Activated naive CD8-positive, alpha-beta T cell treated with anti-CD3 and anti-CD28 coated beads for 36 hours (primary cell): ENCODE measurements at regions not wholly inside any gene's neighbourhood (a gene's known extent, or its start where the extent isn't known, plus 50 kb on each side); places are given as distances from the start of the nearest gene placed in this dataset.
"Not testable (repeated sequence)": the region's sequence is repeated elsewhere in the genome, so short reads cannot be mapped to it uniquely, and the experiment has no call there.

Source experiments
- DNase-seq: peaks from one replicate; pipeline ENCODE4 v3.0.0; 2021
- H3K27ac Mint-ChIP-seq: one replicate; pipeline ENCODE4 v1.8.0; 2022; ENCODE audit warnings: mild to moderate bottlenecking, moderate library complexity, mixed read lengths
- H3K27me3 Mint-ChIP-seq: one replicate; pipeline ENCODE4 v1.8.0; 2022; ENCODE audit warnings: mild to moderate bottlenecking, mixed read lengths
- H3K36me3 Mint-ChIP-seq: one replicate; pipeline ENCODE4 v1.8.0; 2021; ENCODE audit warnings: mild to moderate bottlenecking, mixed read lengths
- H3K4me1 Mint-ChIP-seq: one replicate; pipeline ENCODE4 v1.8.0; 2021; ENCODE audit warnings: mixed read lengths
- H3K4me3 Mint-ChIP-seq: one replicate; pipeline ENCODE4 v1.8.0; 2022; ENCODE audit warnings: mild to moderate bottlenecking, moderate library complexity, mixed read lengths
- H3K9me3 Mint-ChIP-seq: one replicate; pipeline ENCODE4 v1.8.0; 2022; ENCODE audit warnings: mixed read lengths

DNA sequence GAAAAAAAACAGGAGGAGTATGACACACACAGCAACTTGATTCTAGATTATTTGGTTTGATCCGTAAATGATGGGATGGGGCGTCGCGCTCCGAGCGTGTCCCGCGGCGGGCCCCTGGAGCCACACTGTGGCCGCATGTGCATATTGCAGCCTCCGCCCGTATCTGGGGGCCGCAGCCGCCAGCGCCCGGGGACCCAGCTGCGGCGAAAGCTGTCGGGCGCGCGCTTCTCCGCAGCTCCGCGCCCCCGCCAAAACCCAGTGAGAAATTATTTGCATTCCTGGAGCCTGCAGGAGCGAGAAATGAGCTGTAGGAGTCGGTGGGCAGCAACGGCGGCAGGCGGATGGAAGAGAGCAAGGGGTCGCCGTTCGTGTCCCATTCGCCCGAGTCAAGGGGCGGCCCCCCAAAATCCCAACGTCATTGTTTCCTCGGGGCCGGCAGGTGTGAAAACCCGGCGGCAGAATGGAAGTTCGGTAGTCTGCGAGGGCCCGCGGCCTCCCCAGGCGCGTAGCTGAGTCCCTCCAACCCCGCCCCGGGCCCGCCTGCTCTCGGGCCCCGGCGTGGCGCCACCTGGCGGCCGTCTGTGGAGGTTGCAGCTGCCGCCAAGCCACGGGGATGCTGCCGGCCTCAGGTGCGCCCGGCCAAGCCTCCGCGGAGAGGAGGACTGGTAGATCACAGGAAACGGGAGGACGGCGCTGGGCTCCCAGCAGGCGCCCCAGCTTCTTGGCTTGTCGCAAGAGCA lies 86.8 kb downstream of the FAM72B start:
- H3K36me3 Mint-ChIP-seq, H3K27me3 Mint-ChIP-seq, H3K4me1 Mint-ChIP-seq, H3K9me3 Mint-ChIP-seq, H3K27ac Mint-ChIP-seq: not testable (repeated sequence)
- DNase-seq = peak; percentile 88
- H3K4me3 Mint-ChIP-seq = peak overlapping the region; percentile 50

DNA sequence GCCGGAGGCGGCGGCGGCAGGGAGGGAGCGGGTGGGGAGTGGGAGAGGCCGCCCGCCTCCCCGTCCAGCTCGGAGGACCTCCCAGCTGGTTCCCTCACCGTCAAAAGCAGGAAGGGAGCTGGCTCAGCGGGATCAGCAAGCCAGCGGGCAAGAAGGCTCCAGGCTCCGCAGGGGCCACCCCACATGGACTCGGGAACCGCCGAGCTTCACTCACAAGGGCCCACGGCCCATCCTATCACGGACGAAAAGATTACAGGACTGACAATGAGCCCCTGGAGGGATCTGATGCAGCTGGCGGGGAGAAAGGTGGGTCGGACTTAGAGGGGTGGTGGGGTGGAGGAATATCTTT lies 86.3 kb downstream of the FAM72B start:
- H3K4me3 Mint-ChIP-seq = peak overlapping the region; percentile 48
- DNase-seq, H3K36me3 Mint-ChIP-seq, H3K9me3 Mint-ChIP-seq, H3K27me3 Mint-ChIP-seq, H3K27ac Mint-ChIP-seq, H3K4me1 Mint-ChIP-seq: not testable (repeated sequence)

DNA sequence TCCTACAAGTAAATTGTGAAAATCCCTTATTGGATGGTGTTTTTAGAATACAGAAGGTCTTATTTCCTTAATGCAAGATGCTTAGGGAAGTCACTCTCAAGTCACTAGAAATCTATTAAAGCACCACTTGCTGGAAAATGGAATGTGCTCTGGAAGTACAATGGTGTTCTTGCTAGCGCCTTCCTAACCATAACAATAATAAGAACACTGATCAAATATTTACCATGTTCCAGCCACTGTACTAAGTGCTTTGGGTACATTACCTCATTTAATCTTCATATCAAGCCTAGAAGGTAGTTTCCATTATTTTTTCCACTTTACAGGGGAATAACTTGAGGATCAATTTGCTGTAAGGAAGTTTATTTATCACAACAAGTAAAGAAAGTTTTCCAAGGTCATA lies 75.1 kb downstream of the FAM72B start:
- H3K9me3 Mint-ChIP-seq, DNase-seq, H3K4me1 Mint-ChIP-seq, H3K27ac Mint-ChIP-seq, H3K36me3 Mint-ChIP-seq, H3K27me3 Mint-ChIP-seq, H3K4me3 Mint-ChIP-seq: not testable (repeated sequence)

DNA sequence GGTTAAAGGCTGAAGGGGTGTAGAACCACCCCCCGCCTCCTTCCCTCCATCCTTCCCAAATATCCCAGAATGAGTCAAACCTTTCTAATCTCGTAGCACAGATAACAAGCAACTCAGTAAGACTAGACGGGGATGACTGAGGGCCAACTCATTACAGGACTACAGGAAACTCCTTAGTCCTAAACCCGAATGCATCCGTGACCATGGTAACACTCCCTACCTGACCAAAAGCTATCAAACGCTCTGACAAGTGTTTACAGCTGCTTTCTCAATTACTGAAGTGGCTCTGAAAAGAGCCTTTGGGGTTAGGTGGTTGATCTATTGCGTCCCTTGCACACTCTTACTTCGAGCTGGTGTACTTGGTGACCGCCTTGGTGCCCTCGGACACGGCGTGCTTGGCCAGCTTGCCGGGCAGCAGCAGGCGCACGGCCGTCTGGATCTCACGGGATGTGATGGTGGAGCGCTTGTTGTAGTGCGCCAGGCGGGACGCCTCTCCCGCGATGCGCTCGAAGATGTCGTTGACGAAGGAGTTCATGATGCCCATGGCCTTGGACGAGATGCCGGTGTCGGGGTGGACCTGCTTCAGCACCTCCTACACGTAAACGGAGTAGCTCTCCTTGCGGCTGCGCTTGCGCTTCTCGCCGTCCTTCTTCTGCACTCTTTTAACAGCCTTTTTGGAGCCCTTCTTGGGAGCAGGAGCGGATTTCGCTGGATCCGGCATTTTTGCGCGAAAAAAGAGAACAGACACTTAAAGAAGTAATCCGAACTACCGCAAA lies 67.4 kb downstream of the FAM72B start:
- DNase-seq, H3K4me3 Mint-ChIP-seq, H3K27ac Mint-ChIP-seq, H3K4me1 Mint-ChIP-seq, H3K9me3 Mint-ChIP-seq, H3K27me3 Mint-ChIP-seq, H3K36me3 Mint-ChIP-seq: not testable (repeated sequence)

DNA sequence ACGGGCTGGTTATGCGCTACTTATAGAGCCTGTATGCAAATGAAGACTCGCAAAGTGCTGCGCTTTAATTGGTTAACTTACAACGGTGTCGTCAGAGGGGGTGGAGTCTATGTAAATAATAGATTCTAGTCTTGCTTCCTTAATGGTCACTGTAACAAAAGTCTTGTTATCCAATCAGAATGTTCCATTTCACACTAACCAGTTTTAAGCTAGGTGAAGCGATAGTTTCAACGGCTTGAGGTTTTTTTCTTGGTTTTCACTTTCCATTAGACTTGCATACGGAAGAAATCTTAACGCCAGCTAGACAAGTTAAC lies 66.9 kb downstream of the FAM72B start:
- H3K4me1 Mint-ChIP-seq, H3K27ac Mint-ChIP-seq, H3K36me3 Mint-ChIP-seq, H3K9me3 Mint-ChIP-seq, DNase-seq, H3K4me3 Mint-ChIP-seq, H3K27me3 Mint-ChIP-seq: not testable (repeated sequence)

DNA sequence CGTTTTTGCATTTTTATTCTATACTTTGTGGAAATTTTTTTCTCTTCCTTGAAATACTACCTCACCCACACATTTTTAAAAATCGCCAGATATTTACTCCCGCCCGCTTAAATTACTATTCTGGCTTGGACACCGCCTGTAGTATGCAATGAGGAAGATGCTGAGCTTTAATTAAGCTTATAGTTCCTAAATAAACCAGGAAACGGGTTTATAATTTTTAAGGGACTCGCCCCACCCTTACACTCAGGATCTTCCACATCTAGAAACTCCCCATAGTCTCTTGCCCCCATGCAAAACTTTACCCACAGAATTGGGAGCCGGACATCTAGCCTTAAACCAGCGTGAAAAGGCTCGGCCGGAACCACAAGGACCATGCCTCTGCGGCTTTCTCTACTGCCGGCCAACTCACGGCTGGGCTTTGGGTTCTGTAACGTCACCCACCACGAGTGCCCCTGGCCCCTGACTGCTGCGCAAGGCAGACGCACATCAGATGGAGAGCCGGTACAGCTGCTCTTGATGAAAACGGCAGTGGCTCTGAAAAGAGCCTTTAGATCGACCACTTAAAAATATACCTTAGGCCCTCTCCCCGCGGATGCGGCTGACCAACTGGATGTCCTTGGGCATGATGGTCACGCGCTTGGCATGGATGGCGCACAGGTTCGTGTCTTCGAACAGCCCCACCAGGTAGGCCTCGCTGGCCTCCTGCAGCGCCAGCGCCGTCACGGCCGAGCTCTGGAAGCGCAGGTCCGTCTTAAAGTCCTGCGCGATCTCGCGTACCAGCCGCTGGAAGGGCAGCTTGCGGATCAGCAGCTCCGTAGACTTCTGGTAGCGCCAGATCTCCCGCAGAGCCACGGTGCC lies 66.3 kb downstream of the FAM72B start:
- not testable (repeated sequence) for H3K27ac Mint-ChIP-seq, H3K4me1 Mint-ChIP-seq, H3K9me3 Mint-ChIP-seq, H3K36me3 Mint-ChIP-seq, H3K27me3 Mint-ChIP-seq
- peak; percentile 6 for DNase-seq
- H3K4me3 Mint-ChIP-seq = peak overlapping the region; percentile 50
